ENCODE measurements at regions not wholly inside any gene's neighbourhood (a gene's known extent, or its start where the extent isn't known, plus 50 kb on each side); places are given as distances from the start of the nearest gene placed in this dataset.

DNA sequence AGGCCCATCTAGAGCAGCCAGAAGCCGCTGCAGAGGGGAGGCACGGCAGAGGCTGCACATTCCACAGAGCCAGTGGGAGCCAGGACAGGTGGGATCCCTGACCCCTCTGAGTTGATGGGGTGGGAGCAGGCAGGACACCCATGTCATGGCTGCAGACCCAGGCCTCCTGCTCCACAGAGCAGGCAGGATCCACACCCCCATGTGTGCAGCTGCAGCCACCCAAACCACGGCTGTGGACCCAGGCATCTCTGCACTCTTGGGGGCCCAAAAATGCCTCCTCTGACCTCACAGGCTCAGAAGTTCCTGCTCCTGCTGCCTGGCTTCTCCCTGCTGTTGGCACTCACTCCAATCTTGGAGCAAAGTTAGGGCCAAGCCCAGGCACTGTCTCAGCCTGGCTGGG, 112.3 kb upstream of the TMEM18 start (continued):
- TF ChIP-seq, protein P1, sequence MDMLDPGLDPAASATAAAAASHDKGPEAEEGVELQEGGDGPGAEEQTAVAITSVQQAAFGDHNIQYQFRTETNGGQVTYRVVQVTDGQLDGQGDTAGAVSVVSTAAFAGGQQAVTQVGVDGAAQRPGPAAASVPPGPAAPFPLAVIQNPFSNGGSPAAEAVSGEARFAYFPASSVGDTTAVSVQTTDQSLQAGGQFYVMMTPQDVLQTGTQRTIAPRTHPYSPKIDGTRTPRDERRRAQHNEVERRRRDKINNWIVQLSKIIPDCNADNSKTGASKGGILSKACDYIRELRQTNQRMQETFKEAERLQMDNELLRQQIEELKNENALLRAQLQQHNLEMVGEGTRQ (IDR thresholded peaks at IDR 0.05; ENCODE audit: borderline replicate concordance, low read depth, low read length), result no peak
- TF ChIP-seq RCOR1 (IDR thresholded peaks at IDR 0.05; ENCODE audit: low read length) (no peak), NFIC (IDR thresholded peaks at IDR 0.05; ENCODE audit: borderline replicate concordance) (no peak), SMC3 (IDR thresholded peaks at IDR 0.05; ENCODE audit: low read depth, low read length) (no peak), GATA2 (CRISPR knock-in tag; IDR thresholded peaks at IDR 0.05) (no peak), NRF1 (IDR thresholded peaks at IDR 0.05; ENCODE audit: low read depth, low read length) (no peak)
- TF ChIP-seq, protein P2, sequence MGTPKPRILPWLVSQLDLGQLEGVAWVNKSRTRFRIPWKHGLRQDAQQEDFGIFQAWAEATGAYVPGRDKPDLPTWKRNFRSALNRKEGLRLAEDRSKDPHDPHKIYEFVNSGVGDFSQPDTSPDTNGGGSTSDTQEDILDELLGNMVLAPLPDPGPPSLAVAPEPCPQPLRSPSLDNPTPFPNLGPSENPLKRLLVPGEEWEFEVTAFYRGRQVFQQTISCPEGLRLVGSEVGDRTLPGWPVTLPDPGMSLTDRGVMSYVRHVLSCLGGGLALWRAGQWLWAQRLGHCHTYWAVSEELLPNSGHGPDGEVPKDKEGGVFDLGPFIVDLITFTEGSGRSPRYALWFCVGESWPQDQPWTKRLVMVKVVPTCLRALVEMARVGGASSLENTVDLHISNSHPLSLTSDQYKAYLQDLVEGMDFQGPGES (IDR thresholded peaks at IDR 0.05; ENCODE audit: low read depth, low read length), result no peak

DNA sequence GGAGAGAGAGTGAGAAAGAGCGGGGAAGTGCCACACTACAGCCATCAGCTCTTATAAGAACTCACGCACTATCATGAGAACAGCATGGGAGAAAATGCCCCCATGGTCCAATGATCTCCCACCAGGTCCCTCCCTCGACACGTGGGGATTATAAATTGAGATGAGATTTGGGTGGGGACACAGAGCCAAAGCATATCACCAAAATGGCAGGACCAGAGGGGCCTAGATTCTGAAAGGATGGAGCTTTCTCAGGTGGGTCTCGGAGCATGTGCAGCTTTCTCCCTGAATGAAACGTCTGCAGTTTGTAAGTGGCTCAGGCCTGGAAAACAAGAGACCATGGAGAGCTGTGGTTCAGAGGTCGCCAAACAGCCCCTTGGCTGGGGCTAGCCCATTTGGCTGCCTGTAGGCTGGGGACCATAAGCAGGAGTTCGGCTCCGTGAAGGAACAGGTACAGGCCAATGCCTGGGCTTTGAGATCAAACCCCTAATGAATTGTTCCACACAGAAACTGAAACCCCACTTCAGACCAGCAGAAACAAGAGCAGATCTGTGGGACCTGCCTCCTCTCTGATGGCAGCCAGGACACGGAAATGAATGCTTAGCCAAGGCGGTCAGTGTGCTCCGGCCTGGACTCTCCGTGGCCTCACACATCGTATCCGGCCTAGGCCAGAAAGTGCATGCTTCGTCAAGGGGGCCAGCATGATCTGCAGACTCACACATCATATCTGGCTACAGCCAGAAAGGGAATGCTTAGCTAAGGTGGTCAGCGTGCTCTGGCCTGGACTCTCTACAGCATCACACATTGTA, 111.2 kb upstream of the TMEM18 start:
- Histone ChIP-seq H3K36me3 (replicated peaks in 1 of 2; ENCODE audit: control insufficient read depth in 1 of 2, insufficient read depth in 2 of 2, low read length in 1 of 2) (no peaks in the 10 kb centered on the region), H3K27ac (ENCODE audit: low read depth in 2 of 2, low read length in 1 of 2) (no peak overlapping the region), H4K20me1 (ENCODE audit: insufficient read depth) (no peaks in the 10 kb centered on the region), H3F3A (replicated peaks; ENCODE audit: insufficient read depth) (no peaks in the 10 kb centered on the region), H3K27me3 (ENCODE audit: insufficient read depth) (no peaks in the 10 kb centered on the region), H3K9ac (no peak overlapping the region), H3K4me3 (ENCODE audit: low read depth in 2 of 2, low read length in 1 of 2) (no peak overlapping the region), H3K79me2 (ENCODE audit: insufficient read depth) (no peaks in the 10 kb centered on the region), H3K4me2 (no peak overlapping the region), H3K9me3 (no peaks in the 10 kb centered on the region), H3K9me2 (no peaks in the 10 kb centered on the region), H3K4me1 (ENCODE audit: control insufficient read depth in 1 of 2, insufficient read depth in 2 of 2, low read depth in 1 of 2, low read length in 1 of 2) (no peaks in the 10 kb centered on the region), H2AFZ (ENCODE audit: low read depth) (no peak overlapping the region)
- 45% methylated on average over 17 of the region's 17 CpGs for WGBS (ENCODE audit: low lambda C conversion rate)
- TF ChIP-seq EZH2phosphoT487 (IDR thresholded peaks at IDR 0.05; ENCODE audit: borderline replicate concordance, low read depth), result no peak
- CTCF ChIA-PET, result no interaction called here
- POLR2A ChIA-PET, result no interaction called here
- DNase-seq, result no peak

DNA sequence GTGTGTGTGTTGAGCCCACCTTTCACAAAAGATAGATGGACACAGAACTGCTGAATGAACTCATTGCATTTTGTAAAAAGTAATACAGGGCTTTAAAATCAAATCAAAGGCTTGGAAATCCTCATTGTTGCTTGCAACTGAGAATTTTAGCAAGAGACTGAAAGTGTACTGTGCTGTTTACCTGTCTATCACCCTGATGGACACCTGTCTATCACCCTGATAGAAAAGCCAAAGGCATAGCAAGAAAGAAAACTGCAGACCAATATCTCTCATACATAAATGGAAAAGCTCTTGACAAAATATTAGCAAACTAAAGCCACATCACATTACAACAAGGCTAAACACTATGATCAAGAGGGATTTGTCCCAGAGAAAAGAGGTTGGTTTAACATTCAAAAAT, 107.5 kb upstream of the TMEM18 start:
- H4K20me1 ChIP-seq (ENCODE audit: insufficient read depth), result no peaks in the 10 kb centered on the region

More for the DNA sequence above, 107.5 kb upstream of the TMEM18 start:
- Histone ChIP-seq H3K27ac (ENCODE audit: low read depth in 2 of 2, low read length in 1 of 2) (no peak overlapping the region), H3K27me3 (ENCODE audit: insufficient read depth) (no peaks in the 10 kb centered on the region), H3K9ac (no peak overlapping the region), H3K4me2 (no peak overlapping the region), H3K36me3 (replicated peaks in 1 of 2; ENCODE audit: control insufficient read depth in 1 of 2, insufficient read depth in 2 of 2, low read length in 1 of 2) (no peaks in the 10 kb centered on the region), H3K79me2 (ENCODE audit: insufficient read depth) (no peaks in the 10 kb centered on the region), H3F3A (replicated peaks; ENCODE audit: insufficient read depth) (no peaks in the 10 kb centered on the region), H3K4me3 (ENCODE audit: low read depth in 2 of 2, low read length in 1 of 2) (no peak overlapping the region), H3K9me2 (no peaks in the 10 kb centered on the region), H2AFZ (ENCODE audit: low read depth) (no peak overlapping the region), H3K4me1 (ENCODE audit: control insufficient read depth in 1 of 2, insufficient read depth in 2 of 2, low read depth in 1 of 2, low read length in 1 of 2) (no peaks in the 10 kb centered on the region), H3K9me3 (no peaks in the 10 kb centered on the region)
- DNase-seq, result no peak
- TF ChIP-seq RCOR1 (IDR thresholded peaks at IDR 0.05; ENCODE audit: low read length), result no peak
- TF ChIP-seq, protein P3, sequence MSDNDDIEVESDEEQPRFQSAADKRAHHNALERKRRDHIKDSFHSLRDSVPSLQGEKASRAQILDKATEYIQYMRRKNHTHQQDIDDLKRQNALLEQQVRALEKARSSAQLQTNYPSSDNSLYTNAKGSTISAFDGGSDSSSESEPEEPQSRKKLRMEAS (IDR thresholded peaks at IDR 0.05; ENCODE audit: low read depth), result no peak
- ChIA-PET POLR2A (no interaction called here), CTCF (no interaction called here)
